Caco-2 (cell line): ENCODE measurements at regions not wholly inside any gene's neighbourhood (a gene's known extent, or its start where the extent isn't known, plus 50 kb on each side); places are given as distances from the start of the nearest gene placed in this dataset.

Source experiments
- BruUV-seq: library from RNA; stranded (reverse); fragments of 400-500 nt; replicated peaks from 2 replicates; lab custom pipeline; 2021; lab: Mats Ljungman, UMichigan
- CTCF ChIA-PET: fragments of 300-600 bp; sonication (Branson Sonifier 250); formaldehyde crosslinking; loops from one replicate; lab custom pipeline; 2022; ENCODE audit warnings: antibody characterized with exemption; lab: Charles Lee
- POLR2A ChIA-PET: fragments of 300-600 bp; sonication (Branson Sonifier 250); formaldehyde crosslinking; loops from one replicate; lab custom pipeline; 2022; ENCODE audit warnings: antibody characterized with exemption; lab: Charles Lee
- DNase-seq, 2 experiments: peaks; one replicate each; pipeline versions ENCODE4 v3.0.0 to v3.0.0-alpha.2; 2020 to 2022
- H3K27me3 ChIP-seq: replicated peaks from 2 replicates; pipeline ENCODE4 v1.6.0; 2011; ENCODE audit warnings: low read length; ENCODE audit not compliant: control insufficient read depth, insufficient read depth
- H3K36me3 ChIP-seq: 2 replicates; pipeline ENCODE4 v1.5.1; 2011; ENCODE audit warnings: low read length; ENCODE audit not compliant: control insufficient read depth, insufficient read depth
- H3K4me1 ChIP-seq: fragments of 250-450 bp; sonication (Bioruptor Pico); 2 replicates; pipeline ENCODE4 v1.5.1; 2020; ENCODE audit warnings: mild to moderate bottlenecking
- H3K4me3 ChIP-seq: 2 replicates; pipeline ENCODE4 v1.5.1; 2011; ENCODE audit warnings: low read depth, mild to moderate bottlenecking, control low read depth, low read length
- H3K9me3 ChIP-seq: fragments of 250-450 bp; sonication (Bioruptor Pico); 2 replicates; pipeline ENCODE4 v1.5.1; 2020; ENCODE audit warnings: mild to moderate bottlenecking, moderate library complexity
- H3K27ac Mint-ChIP-seq: one replicate; pipeline ENCODE4 v1.8.0; 2022; ENCODE audit warnings: mixed read lengths; ENCODE audit not compliant: unreplicated experiment
- H3K27me3 Mint-ChIP-seq: one replicate; pipeline ENCODE4 v1.8.0; 2022; ENCODE audit warnings: mixed read lengths; ENCODE audit not compliant: insufficient read depth, unreplicated experiment
- H3K36me3 Mint-ChIP-seq: one replicate; pipeline ENCODE4 v1.8.0; 2022; ENCODE audit warnings: mild to moderate bottlenecking, mixed read lengths; ENCODE audit not compliant: insufficient read depth, unreplicated experiment
- H3K4me1 Mint-ChIP-seq: one replicate; pipeline ENCODE4 v1.8.0; 2022; ENCODE audit warnings: low read depth, mixed read lengths; ENCODE audit not compliant: unreplicated experiment
- H3K4me3 Mint-ChIP-seq: one replicate; pipeline ENCODE4 v1.8.0; 2022; ENCODE audit warnings: mild to moderate bottlenecking, moderate library complexity, mixed read lengths; ENCODE audit not compliant: unreplicated experiment
- H3K9me3 Mint-ChIP-seq: one replicate; pipeline ENCODE4 v1.8.0; 2022; ENCODE audit warnings: mixed read lengths; ENCODE audit not compliant: unreplicated experiment
- intact Hi-C: fragments of 100-400 bp; cut with micrococcal nuclease; formaldehyde crosslinking; loops from one replicate; pipeline ENCODE4 v1.10.0; 2022; ENCODE audit not compliant: unreplicated experiment
- TF ChIP-seq, protein P1 (sequence below), 2 experiments: fragments of 200-600 bp in 1 of 2; IDR thresholded peaks; 1 replicate in 1 of 2; 2 replicates in 1 of 2; pipeline versions ENCODE4 v1.5.1 to v1.8.0; 2011 to 2022; ENCODE audit warnings: antibody characterized with exemption in 1 of 2, control low read depth in 1 of 2, inconsistent platforms in 1 of 2, low read depth in 1 of 2, low read length in 1 of 2, mild to moderate bottlenecking in 1 of 2, moderate library complexity in 1 of 2; ENCODE audit not compliant: insufficient read depth in 1 of 2, severe bottlenecking in 1 of 2, unreplicated experiment in 1 of 2

GRCh38 chr3:148532326-148532725, 165.4 kb upstream of the AGTR1 start:
- CTCF ChIA-PET: no interaction called here
- H3K27me3 Mint-ChIP-seq: no peaks in the 10 kb centered on the region

GRCh38 chr3:148532774-148533173, 164.9 kb upstream of the AGTR1 start:
- TF ChIP-seq, protein P1, sequence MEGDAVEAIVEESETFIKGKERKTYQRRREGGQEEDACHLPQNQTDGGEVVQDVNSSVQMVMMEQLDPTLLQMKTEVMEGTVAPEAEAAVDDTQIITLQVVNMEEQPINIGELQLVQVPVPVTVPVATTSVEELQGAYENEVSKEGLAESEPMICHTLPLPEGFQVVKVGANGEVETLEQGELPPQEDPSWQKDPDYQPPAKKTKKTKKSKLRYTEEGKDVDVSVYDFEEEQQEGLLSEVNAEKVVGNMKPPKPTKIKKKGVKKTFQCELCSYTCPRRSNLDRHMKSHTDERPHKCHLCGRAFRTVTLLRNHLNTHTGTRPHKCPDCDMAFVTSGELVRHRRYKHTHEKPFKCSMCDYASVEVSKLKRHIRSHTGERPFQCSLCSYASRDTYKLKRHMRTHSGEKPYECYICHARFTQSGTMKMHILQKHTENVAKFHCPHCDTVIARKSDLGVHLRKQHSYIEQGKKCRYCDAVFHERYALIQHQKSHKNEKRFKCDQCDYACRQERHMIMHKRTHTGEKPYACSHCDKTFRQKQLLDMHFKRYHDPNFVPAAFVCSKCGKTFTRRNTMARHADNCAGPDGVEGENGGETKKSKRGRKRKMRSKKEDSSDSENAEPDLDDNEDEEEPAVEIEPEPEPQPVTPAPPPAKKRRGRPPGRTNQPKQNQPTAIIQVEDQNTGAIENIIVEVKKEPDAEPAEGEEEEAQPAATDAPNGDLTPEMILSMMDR (IDR thresholded peaks at IDR 0.05; ENCODE audit: insufficient read depth in 1 of 2, low read depth in 1 of 2, low read length in 1 of 2, severe bottlenecking in 1 of 2, unreplicated experiment in 1 of 2): no peak
- POLR2A ChIA-PET: no interaction called here
- H3K36me3 Mint-ChIP-seq: no peaks in the 10 kb centered on the region
- H3K4me3 ChIP-seq: no peak overlapping the region
- H3K27me3 Mint-ChIP-seq: no peaks in the 10 kb centered on the region
- intact Hi-C loops: no loop called here
- H3K9me3 ChIP-seq: no peaks in the 10 kb centered on the region
- H3K4me1 Mint-ChIP-seq: peaks cover 13% of the 10 kb centered on the region
- no peaks in the 10 kb centered on the region for H3K9me3 Mint-ChIP-seq
- H3K27me3 ChIP-seq: no peaks in the 10 kb centered on the region
- H3K27ac Mint-ChIP-seq: no peak overlapping the region
- no peak for DNase-seq
- peaks cover 18% of the 10 kb centered on the region for H3K4me1 ChIP-seq
- no TSS peak for BruUV-seq
- H3K4me3 Mint-ChIP-seq: no peak overlapping the region
- CTCF ChIA-PET: no interaction called here
- no peaks in the 10 kb centered on the region; the same call in 1 of the 2 replicates for H3K36me3 ChIP-seq

More at GRCh38 chr3:148532326-148532725, 165.4 kb upstream of the AGTR1 start:
- intact Hi-C loops: no loop called here
- Mint-ChIP-seq H3K4me3 (no peak overlapping the region), H3K4me1 (peaks cover 13% of the 10 kb centered on the region), H3K36me3 (no peaks in the 10 kb centered on the region), H3K9me3 (no peaks in the 10 kb centered on the region), H3K27ac (no peak overlapping the region)
- BruUV-seq: no TSS peak
- Histone ChIP-seq H3K4me1 (peaks cover 18% of the 10 kb centered on the region), H3K4me3 (no peak overlapping the region), H3K9me3 (no peaks in the 10 kb centered on the region), H3K36me3 (no peaks in the 10 kb centered on the region; the same call in 1 of the 2 replicates), H3K27me3 (no peaks in the 10 kb centered on the region)
- DNase-seq: no peak
- POLR2A ChIA-PET: no interaction called here
- TF ChIP-seq, protein P1 (IDR thresholded peaks at IDR 0.05; ENCODE audit: insufficient read depth in 1 of 2, low read depth in 1 of 2, low read length in 1 of 2, severe bottlenecking in 1 of 2, unreplicated experiment in 1 of 2): no peak

DNA sequence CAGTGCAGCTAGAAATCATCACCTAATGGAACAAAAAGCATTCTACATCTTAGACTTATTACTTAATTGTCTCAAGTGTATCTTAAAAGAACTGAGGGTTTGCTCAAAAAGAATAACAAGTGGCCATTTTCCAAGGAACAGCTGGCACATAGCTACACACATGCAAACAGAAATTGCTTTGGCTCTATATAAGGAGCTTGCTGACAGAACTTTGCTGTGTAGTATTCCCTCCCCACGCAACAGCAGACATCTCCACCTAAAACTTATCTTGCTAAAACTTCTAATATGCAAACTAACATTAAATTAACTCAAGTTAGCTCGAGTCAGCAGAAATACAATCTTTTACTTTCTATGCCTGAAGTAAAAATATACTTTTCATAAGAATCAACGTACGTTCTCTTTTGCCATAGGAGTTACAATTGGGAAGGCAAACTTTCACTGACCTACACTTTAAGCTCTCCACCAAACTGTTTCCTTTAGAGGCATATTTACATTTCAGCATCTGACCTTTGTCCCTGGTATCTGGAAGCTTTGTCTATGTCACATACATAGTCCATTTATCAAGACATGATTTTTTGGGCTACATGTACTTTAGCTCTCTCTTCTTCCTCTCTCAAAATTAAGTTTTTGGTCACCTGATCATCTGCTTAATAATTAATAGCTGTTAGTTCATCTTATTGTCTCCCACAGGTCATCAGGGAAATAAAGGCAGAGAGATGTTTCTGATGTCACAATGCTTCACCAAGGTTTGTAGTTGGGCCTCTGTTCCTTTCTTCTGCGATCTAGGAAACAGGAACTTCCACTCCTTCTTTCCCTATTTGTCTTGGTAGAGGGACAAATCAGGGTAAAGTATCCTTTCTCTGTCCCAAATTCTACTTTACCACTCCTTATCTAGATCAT, 163.4 kb upstream of the AGTR1 start:
- peak in 1 of 2 experiments; percentile 24 for DNase-seq
- Histone ChIP-seq H3K9me3 (no peaks in the 10 kb centered on the region), H3K4me3 (no peak overlapping the region), H3K36me3 (no peaks in the 10 kb centered on the region; the same call in 1 of the 2 replicates), H3K4me1 (peaks cover 18% of the 10 kb centered on the region), H3K27me3 (no peaks in the 10 kb centered on the region)
- CTCF ChIA-PET: interaction anchor here (0.8 to 1.1 kb wide), 2 partner anchors 66 to 185 kb away, joined by 3 to 4 read pairs; no protein-coding TSS in a partner anchor
- intact Hi-C loops: loop anchor here (1.0 kb wide), 1 partner anchor 67 kb away; no protein-coding TSS in a partner anchor
- H3K4me3 Mint-ChIP-seq: peak overlapping the region; percentile 28
- peak overlapping the region; percentile 83 for H3K27ac Mint-ChIP-seq
- BruUV-seq: no TSS peak
- POLR2A ChIA-PET: interaction anchor here (1.1 kb wide), 1 partner anchor 66 kb away, joined by 3 read pairs; no protein-coding TSS in a partner anchor
- TF ChIP-seq, protein P1 (IDR thresholded peaks at IDR 0.05; ENCODE audit: insufficient read depth in 1 of 2, low read depth in 1 of 2, low read length in 1 of 2, severe bottlenecking in 1 of 2, unreplicated experiment in 1 of 2): no peak
- no peaks in the 10 kb centered on the region for H3K36me3 Mint-ChIP-seq
- peaks cover 13% of the 10 kb centered on the region for H3K4me1 Mint-ChIP-seq
- H3K9me3 Mint-ChIP-seq: no peaks in the 10 kb centered on the region
- H3K27me3 Mint-ChIP-seq: no peaks in the 10 kb centered on the region
